MM.1S (cell line): ENCODE measurements at regions not wholly inside any gene's neighbourhood (a gene's known extent, or its start where the extent isn't known, plus 50 kb on each side); places are given as distances from the start of the nearest gene placed in this dataset.

Experiments
- EZH2 ChIP-seq: fragments of 300-600 bp; sonication (generic); optimal IDR thresholded peaks from 2 replicates; pipeline ENCODE3; 2017; ENCODE audit warnings: low read depth, mild to moderate bottlenecking, antibody characterized with exemption, low read length, mixed read lengths
- TF ChIP-seq, protein P1 (sequence below): fragments of 300-600 bp; sonication (generic); IDR thresholded peaks from 2 replicates; pipeline ENCODE4 v1.5.1; 2016; ENCODE audit warnings: antibody characterized with exemption, low read length, mixed read lengths

DNA sequence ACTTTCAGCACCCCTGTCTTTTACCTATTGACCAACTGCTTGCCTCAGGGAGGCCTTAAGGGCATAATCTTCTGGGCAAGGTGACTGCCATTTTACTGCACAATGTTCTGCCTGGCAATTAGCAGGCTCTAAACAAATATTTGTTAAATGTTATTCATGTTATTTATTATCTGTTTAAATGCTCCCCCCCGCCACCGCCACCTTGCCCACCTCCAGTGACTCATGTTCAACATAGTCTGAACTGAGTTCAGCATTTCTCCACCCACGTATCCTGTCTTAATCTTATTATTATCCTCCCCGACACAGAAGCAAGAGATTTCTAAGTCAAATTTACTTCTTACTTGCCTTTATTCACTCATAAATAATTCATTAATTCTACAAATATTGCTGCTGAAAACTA, 144.8 kb downstream of the LIG4 start:
- TF ChIP-seq EZH2, result no peak
- TF ChIP-seq, protein P1, sequence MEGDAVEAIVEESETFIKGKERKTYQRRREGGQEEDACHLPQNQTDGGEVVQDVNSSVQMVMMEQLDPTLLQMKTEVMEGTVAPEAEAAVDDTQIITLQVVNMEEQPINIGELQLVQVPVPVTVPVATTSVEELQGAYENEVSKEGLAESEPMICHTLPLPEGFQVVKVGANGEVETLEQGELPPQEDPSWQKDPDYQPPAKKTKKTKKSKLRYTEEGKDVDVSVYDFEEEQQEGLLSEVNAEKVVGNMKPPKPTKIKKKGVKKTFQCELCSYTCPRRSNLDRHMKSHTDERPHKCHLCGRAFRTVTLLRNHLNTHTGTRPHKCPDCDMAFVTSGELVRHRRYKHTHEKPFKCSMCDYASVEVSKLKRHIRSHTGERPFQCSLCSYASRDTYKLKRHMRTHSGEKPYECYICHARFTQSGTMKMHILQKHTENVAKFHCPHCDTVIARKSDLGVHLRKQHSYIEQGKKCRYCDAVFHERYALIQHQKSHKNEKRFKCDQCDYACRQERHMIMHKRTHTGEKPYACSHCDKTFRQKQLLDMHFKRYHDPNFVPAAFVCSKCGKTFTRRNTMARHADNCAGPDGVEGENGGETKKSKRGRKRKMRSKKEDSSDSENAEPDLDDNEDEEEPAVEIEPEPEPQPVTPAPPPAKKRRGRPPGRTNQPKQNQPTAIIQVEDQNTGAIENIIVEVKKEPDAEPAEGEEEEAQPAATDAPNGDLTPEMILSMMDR, result no peak
